ENCODE measurements at regions not wholly inside any gene's neighbourhood (a gene's known extent, or its start where the extent isn't known, plus 50 kb on each side); places are given as distances from the start of the nearest gene placed in this dataset.

DNA sequence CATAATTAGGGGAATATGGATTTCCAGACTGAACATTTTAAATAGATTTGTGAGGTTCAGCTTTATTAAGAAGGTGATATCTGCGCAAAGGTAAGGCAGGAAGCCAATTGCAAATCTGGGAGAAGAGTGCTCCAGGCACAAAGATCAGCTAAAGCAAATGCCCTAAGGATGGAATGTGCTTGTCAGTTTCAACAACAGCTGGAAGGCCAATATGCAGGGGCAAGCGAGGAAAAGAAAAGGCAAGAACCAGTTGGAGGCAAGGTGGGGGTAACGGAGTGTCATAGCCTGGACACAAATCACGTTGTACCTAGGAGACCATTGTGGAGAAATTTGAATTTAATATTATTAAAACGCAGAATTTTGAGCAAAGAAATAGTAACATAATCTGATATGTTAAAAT, 1710.3 kb upstream of the PCDH7 start:
- Histone ChIP-seq H3K27me3 (ENCODE audit: control insufficient read depth, insufficient read depth, low read length) (no peaks in the 10 kb centered on the region), H3K4me1 (ENCODE audit: control insufficient read depth, insufficient read depth, low read length) (no peaks in the 10 kb centered on the region), H3K4me3 (ENCODE audit: low read depth in 2 of 2, low read length in 2 of 2) (no peak overlapping the region), H3K27ac (ENCODE audit: low read length) (no peak overlapping the region), H3K36me3 (ENCODE audit: control insufficient read depth, insufficient read depth, low read length) (no peaks in the 10 kb centered on the region), H3K9me3 (ENCODE audit: control insufficient read depth, insufficient read depth, low read depth, low read length) (no peaks in the 10 kb centered on the region)
- ATAC-seq (no peak), DNase-seq (ENCODE audit: low read depth, low spot score) (no peak)
- no TSS peak for BruUV-seq (replicated peaks)
- in situ Hi-C loops (cut with HindIII; ENCODE audit: low pct_unique_long_range_greater_than_20kb, low sequenced_read_pairs), result no loop called here
- CTCF ChIA-PET, result no interaction called here
- no peak for TF ChIP-seq POLR2AphosphoS5 (IDR thresholded peaks at IDR 0.05; ENCODE audit: low read depth, low read length)
- TF ChIP-seq, protein P1, sequence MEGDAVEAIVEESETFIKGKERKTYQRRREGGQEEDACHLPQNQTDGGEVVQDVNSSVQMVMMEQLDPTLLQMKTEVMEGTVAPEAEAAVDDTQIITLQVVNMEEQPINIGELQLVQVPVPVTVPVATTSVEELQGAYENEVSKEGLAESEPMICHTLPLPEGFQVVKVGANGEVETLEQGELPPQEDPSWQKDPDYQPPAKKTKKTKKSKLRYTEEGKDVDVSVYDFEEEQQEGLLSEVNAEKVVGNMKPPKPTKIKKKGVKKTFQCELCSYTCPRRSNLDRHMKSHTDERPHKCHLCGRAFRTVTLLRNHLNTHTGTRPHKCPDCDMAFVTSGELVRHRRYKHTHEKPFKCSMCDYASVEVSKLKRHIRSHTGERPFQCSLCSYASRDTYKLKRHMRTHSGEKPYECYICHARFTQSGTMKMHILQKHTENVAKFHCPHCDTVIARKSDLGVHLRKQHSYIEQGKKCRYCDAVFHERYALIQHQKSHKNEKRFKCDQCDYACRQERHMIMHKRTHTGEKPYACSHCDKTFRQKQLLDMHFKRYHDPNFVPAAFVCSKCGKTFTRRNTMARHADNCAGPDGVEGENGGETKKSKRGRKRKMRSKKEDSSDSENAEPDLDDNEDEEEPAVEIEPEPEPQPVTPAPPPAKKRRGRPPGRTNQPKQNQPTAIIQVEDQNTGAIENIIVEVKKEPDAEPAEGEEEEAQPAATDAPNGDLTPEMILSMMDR (IDR thresholded peaks at IDR 0.05), result no peak
- TF ChIP-seq TCF7L2 (IDR thresholded peaks at IDR 0.05; ENCODE audit: low read depth, low read length), result no peak
- TF ChIP-seq SIN3A (IDR thresholded peaks at IDR 0.05; ENCODE audit: borderline replicate concordance, insufficient read depth, low read depth, low read length), result no peak
- TF ChIP-seq, protein P2, sequence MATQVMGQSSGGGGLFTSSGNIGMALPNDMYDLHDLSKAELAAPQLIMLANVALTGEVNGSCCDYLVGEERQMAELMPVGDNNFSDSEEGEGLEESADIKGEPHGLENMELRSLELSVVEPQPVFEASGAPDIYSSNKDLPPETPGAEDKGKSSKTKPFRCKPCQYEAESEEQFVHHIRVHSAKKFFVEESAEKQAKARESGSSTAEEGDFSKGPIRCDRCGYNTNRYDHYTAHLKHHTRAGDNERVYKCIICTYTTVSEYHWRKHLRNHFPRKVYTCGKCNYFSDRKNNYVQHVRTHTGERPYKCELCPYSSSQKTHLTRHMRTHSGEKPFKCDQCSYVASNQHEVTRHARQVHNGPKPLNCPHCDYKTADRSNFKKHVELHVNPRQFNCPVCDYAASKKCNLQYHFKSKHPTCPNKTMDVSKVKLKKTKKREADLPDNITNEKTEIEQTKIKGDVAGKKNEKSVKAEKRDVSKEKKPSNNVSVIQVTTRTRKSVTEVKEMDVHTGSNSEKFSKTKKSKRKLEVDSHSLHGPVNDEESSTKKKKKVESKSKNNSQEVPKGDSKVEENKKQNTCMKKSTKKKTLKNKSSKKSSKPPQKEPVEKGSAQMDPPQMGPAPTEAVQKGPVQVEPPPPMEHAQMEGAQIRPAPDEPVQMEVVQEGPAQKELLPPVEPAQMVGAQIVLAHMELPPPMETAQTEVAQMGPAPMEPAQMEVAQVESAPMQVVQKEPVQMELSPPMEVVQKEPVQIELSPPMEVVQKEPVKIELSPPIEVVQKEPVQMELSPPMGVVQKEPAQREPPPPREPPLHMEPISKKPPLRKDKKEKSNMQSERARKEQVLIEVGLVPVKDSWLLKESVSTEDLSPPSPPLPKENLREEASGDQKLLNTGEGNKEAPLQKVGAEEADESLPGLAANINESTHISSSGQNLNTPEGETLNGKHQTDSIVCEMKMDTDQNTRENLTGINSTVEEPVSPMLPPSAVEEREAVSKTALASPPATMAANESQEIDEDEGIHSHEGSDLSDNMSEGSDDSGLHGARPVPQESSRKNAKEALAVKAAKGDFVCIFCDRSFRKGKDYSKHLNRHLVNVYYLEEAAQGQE (IDR thresholded peaks at IDR 0.05; ENCODE audit: insufficient read depth in 1 of 2, low read depth in 2 of 2, low read length in 1 of 2), result no peak
- intact Hi-C loops (cut with micrococcal nuclease; ENCODE audit: unreplicated experiment), result no loop called here
- POLR2A ChIA-PET, result no interaction called here

DNA sequence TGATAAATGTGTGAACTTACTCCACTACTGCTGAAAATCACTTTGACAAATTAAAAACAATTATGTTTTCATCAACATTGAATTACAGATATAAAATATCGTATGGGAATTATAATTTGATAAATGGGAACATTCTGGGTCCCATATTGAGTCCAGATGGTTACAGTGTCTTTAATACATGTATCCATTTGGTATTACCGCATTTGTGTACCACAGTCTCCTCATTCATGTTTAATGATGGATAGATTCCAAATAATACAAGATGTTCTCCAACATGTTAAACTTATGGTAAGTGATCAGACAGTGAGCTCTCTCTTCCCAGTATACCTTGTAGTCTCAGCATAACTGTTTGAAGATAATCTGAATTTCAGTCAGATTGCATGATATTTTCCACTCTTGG, 1706.8 kb upstream of the PCDH7 start:
- H3K27me3 ChIP-seq (ENCODE audit: control insufficient read depth, insufficient read depth, low read length), result no peaks in the 10 kb centered on the region
- no peaks in the 10 kb centered on the region for H3K36me3 ChIP-seq (ENCODE audit: control insufficient read depth, insufficient read depth, low read length)
- H3K4me1 ChIP-seq (ENCODE audit: control insufficient read depth, insufficient read depth, low read length), result no peaks in the 10 kb centered on the region
- in situ Hi-C loops (cut with HindIII; ENCODE audit: low pct_unique_long_range_greater_than_20kb, low sequenced_read_pairs) (no loop called here), intact Hi-C loops (cut with micrococcal nuclease; ENCODE audit: unreplicated experiment) (no loop called here)
- H3K9me3 ChIP-seq (ENCODE audit: control insufficient read depth, insufficient read depth, low read depth, low read length), result no peaks in the 10 kb centered on the region
- H3K4me3 ChIP-seq (ENCODE audit: low read depth in 2 of 2, low read length in 2 of 2), result no peak overlapping the region
- ATAC-seq (no peak), DNase-seq (ENCODE audit: low read depth, low spot score) (no peak)
- no TSS peak for BruUV-seq (replicated peaks)
- ChIA-PET POLR2A (no interaction called here), CTCF (no interaction called here)
- TF ChIP-seq, protein P2 (IDR thresholded peaks at IDR 0.05; ENCODE audit: insufficient read depth in 1 of 2, low read depth in 2 of 2, low read length in 1 of 2), result no peak
- no peak for TF ChIP-seq TCF7L2 (IDR thresholded peaks at IDR 0.05; ENCODE audit: low read depth, low read length)
- no peak for TF ChIP-seq POLR2AphosphoS5 (IDR thresholded peaks at IDR 0.05; ENCODE audit: low read depth, low read length)
- TF ChIP-seq, protein P1 (IDR thresholded peaks at IDR 0.05), result no peak
- no peak for TF ChIP-seq SIN3A (IDR thresholded peaks at IDR 0.05; ENCODE audit: borderline replicate concordance, insufficient read depth, low read depth, low read length)
- H3K27ac ChIP-seq (ENCODE audit: low read length), result no peak overlapping the region

Data from Panc1 (cell line).